HG03354 (cell line): ENCODE measurements at regions not wholly inside any gene's neighbourhood (a gene's known extent, or its start where the extent isn't known, plus 50 kb on each side); places are given as distances from the start of the nearest gene placed in this dataset.
"Not testable (repeated sequence)": the region's sequence is repeated elsewhere in the genome, so short reads cannot be mapped to it uniquely, and the experiment has no call there.

ENCODE experiments used
- ATAC-seq: cut with Tn5 transposase; IDR thresholded peaks from one replicate; pipeline ENCODE4 v1.9.1; 2021; ENCODE audit warnings: mild to moderate bottlenecking; ENCODE audit not compliant: unreplicated experiment, poor library complexity, severe bottlenecking

GRCh38 chr18:73707035-73707434 is 440.6 kb downstream of the FBXO15 start:
- ATAC-seq: no peak

- no peak for ATAC-seq
Observed at GRCh38 chr18:73697353-73697752, 450.3 kb downstream of the FBXO15 start.

GRCh38 chr18:73696698-73697097 is 450.9 kb downstream of the FBXO15 start:
- no peak for ATAC-seq

- no peak for ATAC-seq
Observed at GRCh38 chr18:73696171-73696570, 451.5 kb downstream of the FBXO15 start.

- ATAC-seq: no peak
Observed at GRCh38 chr18:73693091-73693490, 454.5 kb downstream of the FBXO15 start.

- ATAC-seq: no peak
Observed at GRCh38 chr18:73691624-73692023, 456.0 kb downstream of the FBXO15 start.

- no peak for ATAC-seq
Observed at GRCh38 chr18:73691118-73691517, 456.5 kb downstream of the FBXO15 start.

- no peak for ATAC-seq
Observed at GRCh38 chr18:73690222-73690621, 457.4 kb downstream of the FBXO15 start.

- peak; percentile 80 for ATAC-seq
Observed at GRCh38 chr18:73688851-73689711, 458.6 kb downstream of the FBXO15 start.

- no peak for ATAC-seq
Observed at GRCh38 chr18:73688161-73688560, 459.5 kb downstream of the FBXO15 start.

- ATAC-seq: no peak
Observed at GRCh38 chr18:73684647-73685046, 463.0 kb downstream of the FBXO15 start.

- no peak for ATAC-seq
Observed at GRCh38 chr18:73683409-73684238, 464.0 kb downstream of the FBXO15 start.

GRCh38 chr18:73681912-73682311 is 465.7 kb downstream of the FBXO15 start:
- ATAC-seq: no peak

- ATAC-seq: no peak
Observed at GRCh38 chr18:73681398-73681797, 466.2 kb downstream of the FBXO15 start.

GRCh38 chr18:73679941-73680712 is 467.5 kb downstream of the FBXO15 start:
- ATAC-seq: no peak

GRCh38 chr18:73677450-73677849 is 470.2 kb downstream of the FBXO15 start:
- no peak for ATAC-seq

GRCh38 chr18:73674125-73674865 is 473.3 kb downstream of the FBXO15 start:
- no peak for ATAC-seq

- ATAC-seq: not testable (repeated sequence)
Observed at GRCh38 chr18:73671480-73671879, 476.2 kb downstream of the FBXO15 start.

- peak; percentile 54 for ATAC-seq
Observed at GRCh38 chr18:73670524-73670923, 477.1 kb downstream of the FBXO15 start.
